Non-pigmented ciliary epithelial cell (primary cell): ENCODE measurements at regions not wholly inside any gene's neighbourhood (a gene's known extent, or its start where the extent isn't known, plus 50 kb on each side); places are given as distances from the start of the nearest gene placed in this dataset.
"Not testable (repeated sequence)": the region's sequence is repeated elsewhere in the genome, so short reads cannot be mapped to it uniquely, and the experiment has no call there.

Experiments
- DNase-seq: peaks from one replicate; pipeline ENCODE4 v3.0.0-alpha.2; 2010; ENCODE audit warnings: low read depth

- no peak for DNase-seq
These were observed 936.7 kb upstream of the NEGR1 start for GRCh38 chr1:73218995-73219546.

DNA sequence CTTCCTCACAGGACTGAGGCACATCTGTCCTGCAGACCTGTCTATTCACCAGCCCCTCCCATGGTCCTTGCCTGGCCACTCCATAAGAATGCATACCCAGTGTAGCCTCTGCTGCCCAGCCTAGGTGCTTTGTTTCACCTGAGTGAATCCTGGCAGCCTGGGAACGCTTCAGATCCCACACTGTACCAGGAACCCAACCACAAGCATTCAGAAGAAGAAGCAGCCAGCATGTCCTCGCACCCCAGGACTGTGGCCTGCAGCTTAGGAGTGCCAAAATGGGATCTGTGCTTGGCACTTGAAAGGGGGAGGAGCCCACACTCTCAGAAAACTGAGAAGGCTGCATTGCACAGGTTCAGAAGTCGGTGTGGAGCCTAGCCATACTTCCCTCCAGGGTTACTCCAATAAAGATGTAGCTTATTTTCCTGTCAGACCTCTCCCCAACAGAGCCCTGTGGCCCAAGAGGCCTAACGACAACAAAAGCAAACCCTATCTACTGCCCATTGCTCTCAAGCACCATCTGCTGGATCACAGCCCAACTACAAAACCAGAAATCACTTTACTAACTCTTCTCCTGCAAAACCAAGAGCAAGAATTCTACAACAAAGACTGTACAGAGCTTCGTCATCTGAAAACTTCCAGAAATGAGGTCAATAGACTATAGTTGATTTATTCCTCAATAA lies 923.1 kb upstream of the NEGR1 start:
- DNase-seq: no peak

- no peak for DNase-seq
These were observed 915.6 kb upstream of the NEGR1 start for GRCh38 chr1:73197972-73198371.

- no peak for DNase-seq
These were observed 912.6 kb upstream of the NEGR1 start for GRCh38 chr1:73194965-73195364.

DNA sequence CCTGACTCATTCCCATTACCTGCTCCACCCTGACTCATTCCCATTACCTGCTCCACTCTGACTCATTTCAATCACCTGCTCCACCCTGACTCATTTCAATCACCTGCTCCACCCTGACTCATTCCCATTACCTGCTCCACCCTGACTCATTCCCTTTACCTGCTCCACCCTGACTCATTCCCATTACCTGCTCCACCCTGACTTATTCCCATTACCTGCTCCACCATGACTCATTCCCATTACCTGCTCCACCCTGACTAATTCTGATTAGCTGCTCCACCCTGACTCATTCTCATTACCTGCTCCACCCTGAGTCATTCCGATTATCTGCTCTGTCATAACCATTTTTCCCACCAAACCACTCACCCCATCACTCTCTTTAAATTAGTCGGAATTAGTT lies 901.2 kb upstream of the NEGR1 start:
- not testable (repeated sequence) for DNase-seq

DNA sequence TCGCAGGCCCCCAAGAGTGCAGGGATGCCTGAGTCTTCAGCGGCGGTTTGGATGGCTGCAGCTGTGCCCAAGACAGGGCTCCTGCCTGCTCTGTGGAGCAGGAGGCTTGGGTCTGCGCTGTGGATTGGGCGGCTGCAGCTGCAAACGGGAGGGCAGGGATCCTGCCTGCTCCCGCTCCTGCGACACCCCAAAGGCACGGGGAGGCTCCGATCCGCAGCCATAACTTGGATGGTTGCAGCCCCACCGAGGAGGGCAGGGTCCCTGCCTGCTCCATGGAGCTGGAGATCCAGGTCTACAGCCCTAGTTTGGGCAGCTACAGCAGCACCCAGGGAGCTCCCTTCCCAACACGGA lies 898.8 kb upstream of the NEGR1 start:
- no peak for DNase-seq

DNA sequence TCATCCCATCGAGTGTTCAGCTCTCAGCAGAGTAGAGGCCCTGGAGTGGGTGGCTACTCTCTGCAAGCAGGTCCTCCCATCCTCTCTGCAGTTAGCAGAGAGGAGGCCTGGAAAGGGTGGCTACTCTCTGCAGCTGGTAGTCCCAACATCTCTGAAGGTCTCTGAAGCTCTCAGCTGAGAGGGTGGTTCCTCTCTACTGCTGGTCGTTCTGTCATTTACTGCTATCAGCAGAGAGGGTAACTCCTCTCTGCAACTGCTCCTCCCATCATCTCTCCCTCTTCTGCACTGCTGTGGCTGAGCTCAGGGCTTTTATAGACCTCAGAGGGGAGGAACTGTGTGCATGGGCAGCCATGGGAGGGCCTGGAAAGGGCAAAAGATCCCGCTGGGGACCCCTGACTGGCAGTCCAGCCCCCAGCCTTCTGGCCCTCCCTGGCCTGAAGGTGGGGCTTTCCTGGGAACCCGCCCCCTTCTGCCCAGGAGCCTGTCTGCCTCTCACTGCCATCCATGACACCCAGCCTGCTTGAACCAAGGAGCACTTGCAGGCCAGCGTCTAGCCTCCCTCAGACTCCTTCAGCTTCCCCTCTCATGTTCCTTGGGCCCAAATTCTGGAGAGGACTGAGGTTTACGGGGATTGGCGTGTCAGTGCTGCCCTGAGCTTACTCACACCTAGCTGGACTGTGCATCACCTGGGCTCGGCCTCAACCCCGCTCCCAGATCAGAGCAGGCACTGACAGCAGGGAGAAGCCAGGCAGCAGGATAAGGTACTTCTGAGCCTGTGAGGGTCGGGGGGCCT lies 898.3 kb upstream of the NEGR1 start:
- no peak for DNase-seq

GRCh38 chr1:73176902-73177301 lies 894.6 kb upstream of the NEGR1 start:
- DNase-seq: no peak

GRCh38 chr1:73167009-73167657 lies 884.8 kb upstream of the NEGR1 start:
- no peak for DNase-seq

DNA sequence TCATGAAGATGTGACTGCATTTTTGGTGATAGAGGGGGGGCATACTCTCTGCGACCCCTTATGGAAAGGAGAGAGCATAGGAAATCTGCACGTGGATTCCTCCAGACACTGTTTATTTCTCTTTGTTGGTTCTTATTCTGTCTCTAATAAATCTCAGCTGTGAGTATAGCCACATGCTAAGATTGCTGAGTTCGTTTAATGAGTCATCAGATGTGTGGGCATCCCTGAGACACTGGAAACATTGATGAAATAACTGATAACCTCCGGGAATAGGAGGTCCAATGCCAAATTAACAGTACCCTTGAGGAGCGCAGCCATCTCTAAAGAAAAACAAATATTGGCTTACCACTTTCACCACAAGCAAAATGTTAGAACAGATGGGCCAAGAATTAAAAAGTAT lies 880.2 kb upstream of the NEGR1 start:
- peak; percentile 3 for DNase-seq

GRCh38 chr1:73161418-73161817 lies 879.1 kb upstream of the NEGR1 start:
- DNase-seq: no peak

- DNase-seq: no peak
These were observed 878.4 kb upstream of the NEGR1 start for GRCh38 chr1:73160759-73161158.

- DNase-seq: no peak
These were observed 862.0 kb upstream of the NEGR1 start for GRCh38 chr1:73144311-73144710.

- no peak for DNase-seq
These were observed 854.6 kb upstream of the NEGR1 start for GRCh38 chr1:73136975-73137374.

GRCh38 chr1:73106931-73107330 lies 824.6 kb upstream of the NEGR1 start:
- DNase-seq: no peak

GRCh38 chr1:73105755-73106154 lies 823.4 kb upstream of the NEGR1 start:
- no peak for DNase-seq

DNA sequence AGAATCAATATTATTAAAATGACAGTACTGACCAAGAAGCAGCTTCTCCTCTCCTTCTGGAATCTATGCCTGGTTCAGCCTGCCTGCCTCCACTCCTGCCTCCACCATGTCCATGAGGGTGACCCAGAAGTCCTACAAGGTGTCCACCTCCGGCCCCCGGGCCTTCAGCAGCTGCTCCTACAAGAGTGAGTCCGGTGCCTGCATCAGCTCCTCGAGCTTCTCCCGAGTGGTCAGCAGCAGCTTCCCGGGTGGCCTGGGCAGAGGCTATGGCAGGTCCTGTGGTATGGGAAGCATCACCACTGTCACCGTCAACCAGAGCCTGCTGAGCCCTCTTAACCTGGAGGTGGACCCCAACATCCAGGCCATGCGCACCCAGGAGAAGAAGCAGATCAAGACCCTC lies 822.4 kb upstream of the NEGR1 start:
- no peak for DNase-seq

- no peak for DNase-seq
These were observed 817.9 kb upstream of the NEGR1 start for GRCh38 chr1:73100216-73100615.

DNA sequence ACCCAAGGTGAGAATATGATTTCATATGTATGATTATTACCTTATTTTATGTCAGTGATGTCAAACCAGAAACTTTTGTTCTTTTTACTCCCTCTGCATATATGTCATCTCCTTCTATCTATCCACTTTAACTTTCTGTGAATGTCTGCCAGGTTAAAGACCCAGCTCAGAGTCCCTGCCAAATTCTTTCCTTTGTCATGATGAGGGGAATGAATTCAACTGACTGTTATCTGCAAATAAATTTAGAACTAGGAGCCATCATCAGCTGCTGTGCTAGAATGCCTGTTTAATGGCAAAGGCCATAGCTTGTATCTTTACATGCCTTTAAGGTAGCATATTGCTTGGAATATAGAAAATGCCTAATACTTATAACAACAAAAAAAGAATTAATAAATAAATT lies 815.6 kb upstream of the NEGR1 start:
- no peak for DNase-seq

- DNase-seq: no peak
These were observed 814.5 kb upstream of the NEGR1 start for GRCh38 chr1:73096841-73097240.

DNA sequence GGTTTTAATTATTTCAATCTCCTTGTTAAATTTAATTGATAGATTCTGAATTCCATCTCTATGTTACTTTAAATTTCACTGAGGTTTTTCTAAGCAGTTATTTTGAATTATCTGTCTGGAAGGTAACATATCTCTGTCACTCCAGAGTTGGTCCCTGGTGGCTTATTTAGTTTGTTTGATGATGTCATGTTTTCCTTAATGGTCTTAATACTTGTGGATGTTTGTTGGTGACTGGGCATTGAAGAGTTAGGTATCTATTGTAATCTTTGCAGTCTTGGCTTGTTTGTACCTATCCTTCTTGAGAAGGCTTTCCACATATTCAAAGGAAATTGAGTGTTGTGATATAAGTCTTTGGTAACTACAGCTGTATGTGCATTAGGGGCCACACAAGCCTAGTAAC lies 810.0 kb upstream of the NEGR1 start:
- no peak for DNase-seq

GRCh38 chr1:73066866-73067265 lies 784.5 kb upstream of the NEGR1 start:
- no peak for DNase-seq
